DOHH2 (cell line): ENCODE measurements at regions not wholly inside any gene's neighbourhood (a gene's known extent, or its start where the extent isn't known, plus 50 kb on each side); places are given as distances from the start of the nearest gene placed in this dataset.

Source experiments
- EZH2phosphoT487 ChIP-seq: fragments of 200-600 bp; sonication (generic); IDR thresholded peaks from 2 replicates; pipeline ENCODE4 v1.6.1; 2017; ENCODE audit warnings: borderline replicate concordance, mild to moderate bottlenecking, antibody characterized with exemption, low read length, moderate library complexity, mixed read lengths
- TF ChIP-seq, protein P1 (sequence below): fragments of 200-600 bp; sonication (generic); IDR thresholded peaks from one replicate; pipeline ENCODE4 v1.5.1; 2014; ENCODE audit warnings: antibody characterized with exemption, mild to moderate bottlenecking, low read depth, low read length; ENCODE audit not compliant: poor library complexity, severe bottlenecking

GRCh38 chr16:86783636-86784626, 205.6 kb downstream of the FOXL1 start:
- TF ChIP-seq, protein P1, sequence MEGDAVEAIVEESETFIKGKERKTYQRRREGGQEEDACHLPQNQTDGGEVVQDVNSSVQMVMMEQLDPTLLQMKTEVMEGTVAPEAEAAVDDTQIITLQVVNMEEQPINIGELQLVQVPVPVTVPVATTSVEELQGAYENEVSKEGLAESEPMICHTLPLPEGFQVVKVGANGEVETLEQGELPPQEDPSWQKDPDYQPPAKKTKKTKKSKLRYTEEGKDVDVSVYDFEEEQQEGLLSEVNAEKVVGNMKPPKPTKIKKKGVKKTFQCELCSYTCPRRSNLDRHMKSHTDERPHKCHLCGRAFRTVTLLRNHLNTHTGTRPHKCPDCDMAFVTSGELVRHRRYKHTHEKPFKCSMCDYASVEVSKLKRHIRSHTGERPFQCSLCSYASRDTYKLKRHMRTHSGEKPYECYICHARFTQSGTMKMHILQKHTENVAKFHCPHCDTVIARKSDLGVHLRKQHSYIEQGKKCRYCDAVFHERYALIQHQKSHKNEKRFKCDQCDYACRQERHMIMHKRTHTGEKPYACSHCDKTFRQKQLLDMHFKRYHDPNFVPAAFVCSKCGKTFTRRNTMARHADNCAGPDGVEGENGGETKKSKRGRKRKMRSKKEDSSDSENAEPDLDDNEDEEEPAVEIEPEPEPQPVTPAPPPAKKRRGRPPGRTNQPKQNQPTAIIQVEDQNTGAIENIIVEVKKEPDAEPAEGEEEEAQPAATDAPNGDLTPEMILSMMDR: no peak
- no peak for TF ChIP-seq EZH2phosphoT487
